NB4 (cell line): ENCODE measurements at regions not wholly inside any gene's neighbourhood (a gene's known extent, or its start where the extent isn't known, plus 50 kb on each side); places are given as distances from the start of the nearest gene placed in this dataset.

Experiments
- MAX ChIP-seq: IDR thresholded peaks from 2 replicates; pipeline ENCODE4 v1.6.1; 2011; ENCODE audit warnings: low read depth, low read length
- POLR2A ChIP-seq: IDR thresholded peaks from 2 replicates; pipeline ENCODE4 v1.6.1; 2011; ENCODE audit warnings: mild to moderate bottlenecking; ENCODE audit not compliant: insufficient read length; ENCODE audit errors: extremely low read depth
- TF ChIP-seq, protein P1 (sequence below): IDR thresholded peaks from one replicate; pipeline ENCODE4 v1.5.1; 2012; ENCODE audit warnings: low read depth, low read length

DNA sequence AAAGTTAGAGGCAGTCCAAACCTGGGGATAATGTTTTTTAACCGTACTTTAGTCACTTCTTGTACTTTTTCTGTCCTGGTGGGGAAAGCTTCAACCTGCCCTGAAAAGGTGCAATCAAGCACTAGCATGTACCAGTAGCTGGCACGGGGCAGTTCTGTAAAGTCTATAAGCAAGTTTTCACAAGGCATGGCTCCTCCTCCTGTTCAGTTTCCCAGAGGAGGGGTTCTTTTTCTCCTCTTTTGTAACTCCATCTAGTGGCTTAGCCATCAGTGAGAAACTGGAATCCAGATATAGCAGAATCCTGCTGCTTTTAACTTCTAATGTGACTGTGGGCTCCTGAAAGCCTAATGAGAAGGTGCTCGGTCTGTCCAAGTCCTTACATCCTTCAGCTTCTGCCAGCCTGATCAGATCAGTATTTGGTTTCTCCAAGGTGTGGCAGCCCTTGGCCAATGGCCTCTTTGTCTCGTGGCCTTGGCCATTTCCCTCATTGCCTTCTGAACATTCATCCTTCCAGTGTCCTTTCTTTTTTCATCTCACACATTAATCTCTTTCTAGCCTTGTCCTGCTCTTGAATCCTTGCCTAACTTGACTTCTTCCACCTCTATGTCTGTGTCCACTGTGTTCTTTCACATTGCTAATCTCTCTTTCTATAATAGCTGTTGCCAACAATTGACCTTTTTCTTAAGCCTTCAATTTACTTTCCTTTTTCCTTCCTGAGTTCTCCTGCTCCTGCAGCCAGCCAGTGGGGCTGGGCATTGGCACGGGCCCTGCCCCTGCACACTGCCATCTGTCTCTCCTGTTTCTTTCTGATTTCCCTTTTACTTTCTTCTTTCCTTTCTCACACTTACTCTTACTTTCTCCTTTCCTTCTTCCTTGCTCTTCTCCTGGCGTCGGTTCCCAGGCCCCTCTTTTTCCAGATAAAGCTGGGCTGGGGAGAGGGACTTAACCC, 222.0 kb upstream of the SYNCRIP start:
- TF ChIP-seq, protein P1, sequence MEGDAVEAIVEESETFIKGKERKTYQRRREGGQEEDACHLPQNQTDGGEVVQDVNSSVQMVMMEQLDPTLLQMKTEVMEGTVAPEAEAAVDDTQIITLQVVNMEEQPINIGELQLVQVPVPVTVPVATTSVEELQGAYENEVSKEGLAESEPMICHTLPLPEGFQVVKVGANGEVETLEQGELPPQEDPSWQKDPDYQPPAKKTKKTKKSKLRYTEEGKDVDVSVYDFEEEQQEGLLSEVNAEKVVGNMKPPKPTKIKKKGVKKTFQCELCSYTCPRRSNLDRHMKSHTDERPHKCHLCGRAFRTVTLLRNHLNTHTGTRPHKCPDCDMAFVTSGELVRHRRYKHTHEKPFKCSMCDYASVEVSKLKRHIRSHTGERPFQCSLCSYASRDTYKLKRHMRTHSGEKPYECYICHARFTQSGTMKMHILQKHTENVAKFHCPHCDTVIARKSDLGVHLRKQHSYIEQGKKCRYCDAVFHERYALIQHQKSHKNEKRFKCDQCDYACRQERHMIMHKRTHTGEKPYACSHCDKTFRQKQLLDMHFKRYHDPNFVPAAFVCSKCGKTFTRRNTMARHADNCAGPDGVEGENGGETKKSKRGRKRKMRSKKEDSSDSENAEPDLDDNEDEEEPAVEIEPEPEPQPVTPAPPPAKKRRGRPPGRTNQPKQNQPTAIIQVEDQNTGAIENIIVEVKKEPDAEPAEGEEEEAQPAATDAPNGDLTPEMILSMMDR = no peak
- no peak for TF ChIP-seq POLR2A
- TF ChIP-seq MAX = no peak
